ENCODE measurements at regions not wholly inside any gene's neighbourhood (a gene's known extent, or its start where the extent isn't known, plus 50 kb on each side); places are given as distances from the start of the nearest gene placed in this dataset.

DNA sequence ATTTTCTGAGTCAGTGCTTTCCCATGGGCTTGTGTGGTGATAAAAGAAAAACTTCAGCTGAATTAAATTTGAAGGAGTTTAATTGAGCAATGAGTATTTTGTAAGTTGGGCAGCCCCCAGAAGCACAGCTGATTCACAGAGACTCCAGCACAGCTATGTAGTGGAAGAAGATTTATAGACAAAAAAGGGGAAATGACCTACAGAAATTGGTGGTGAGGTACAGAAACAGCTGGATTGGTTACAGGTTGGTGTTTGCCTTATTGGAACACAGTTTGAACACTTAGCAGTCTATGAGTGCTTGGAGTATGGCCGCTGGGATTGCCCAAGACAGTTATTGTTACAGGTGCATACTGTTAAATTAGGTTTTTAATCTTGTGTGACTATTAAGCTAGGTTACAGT is 96.9 kb upstream of the PTPRK start:
- TF ChIP-seq EZH2 (IDR thresholded peaks at IDR 0.05; ENCODE audit: borderline replicate concordance, low read depth, low read length, severe bottlenecking), result no peak
- TF ChIP-seq, protein P1, sequence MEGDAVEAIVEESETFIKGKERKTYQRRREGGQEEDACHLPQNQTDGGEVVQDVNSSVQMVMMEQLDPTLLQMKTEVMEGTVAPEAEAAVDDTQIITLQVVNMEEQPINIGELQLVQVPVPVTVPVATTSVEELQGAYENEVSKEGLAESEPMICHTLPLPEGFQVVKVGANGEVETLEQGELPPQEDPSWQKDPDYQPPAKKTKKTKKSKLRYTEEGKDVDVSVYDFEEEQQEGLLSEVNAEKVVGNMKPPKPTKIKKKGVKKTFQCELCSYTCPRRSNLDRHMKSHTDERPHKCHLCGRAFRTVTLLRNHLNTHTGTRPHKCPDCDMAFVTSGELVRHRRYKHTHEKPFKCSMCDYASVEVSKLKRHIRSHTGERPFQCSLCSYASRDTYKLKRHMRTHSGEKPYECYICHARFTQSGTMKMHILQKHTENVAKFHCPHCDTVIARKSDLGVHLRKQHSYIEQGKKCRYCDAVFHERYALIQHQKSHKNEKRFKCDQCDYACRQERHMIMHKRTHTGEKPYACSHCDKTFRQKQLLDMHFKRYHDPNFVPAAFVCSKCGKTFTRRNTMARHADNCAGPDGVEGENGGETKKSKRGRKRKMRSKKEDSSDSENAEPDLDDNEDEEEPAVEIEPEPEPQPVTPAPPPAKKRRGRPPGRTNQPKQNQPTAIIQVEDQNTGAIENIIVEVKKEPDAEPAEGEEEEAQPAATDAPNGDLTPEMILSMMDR (IDR thresholded peaks at IDR 0.05; ENCODE audit: borderline replicate concordance, extremely low read depth, low read length, poor library complexity, severe bottlenecking), result no peak
